ENCODE measurements at regions not wholly inside any gene's neighbourhood (a gene's known extent, or its start where the extent isn't known, plus 50 kb on each side); places are given as distances from the start of the nearest gene placed in this dataset.
"Not testable (repeated sequence)": the region's sequence is repeated elsewhere in the genome, so short reads cannot be mapped to it uniquely, and the experiment has no call there.

DNA sequence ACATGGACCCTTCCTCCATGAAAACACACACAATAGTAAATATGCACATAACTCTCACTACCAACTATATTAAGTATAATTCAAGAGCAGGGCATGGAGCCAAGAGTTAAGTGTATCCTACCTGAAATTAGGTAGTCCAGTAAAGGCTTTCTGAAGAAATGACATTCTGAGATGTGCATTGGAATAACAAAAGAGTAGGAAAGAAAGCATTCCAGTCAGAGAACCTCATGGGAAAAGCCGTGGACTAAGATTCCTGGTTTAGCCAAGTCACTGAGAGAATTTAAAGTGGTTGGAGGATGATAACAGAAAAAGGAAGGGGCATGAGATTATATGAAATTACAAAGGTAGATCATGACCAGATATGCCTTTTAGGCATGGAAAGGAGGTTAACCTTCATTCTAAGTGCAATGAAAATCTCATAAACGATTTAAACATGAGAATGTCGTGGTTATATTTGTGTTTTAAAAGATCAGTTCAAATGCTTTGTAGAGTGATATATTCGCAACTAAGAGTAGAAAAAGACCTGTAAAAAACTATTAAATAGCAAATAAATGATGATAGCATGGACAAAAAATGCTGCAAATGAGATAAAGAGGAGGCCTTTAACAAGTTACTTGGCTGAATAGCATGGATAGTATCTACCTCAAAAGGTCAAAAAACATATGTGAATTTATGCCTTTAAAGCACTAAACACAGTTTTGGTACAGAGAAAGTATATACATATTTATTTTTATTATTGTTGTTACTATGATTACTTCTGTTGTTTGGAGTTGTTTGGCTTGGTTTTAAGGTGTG, 767.4 kb upstream of the GHITM start:
- DNase-seq, result no peak

DNA sequence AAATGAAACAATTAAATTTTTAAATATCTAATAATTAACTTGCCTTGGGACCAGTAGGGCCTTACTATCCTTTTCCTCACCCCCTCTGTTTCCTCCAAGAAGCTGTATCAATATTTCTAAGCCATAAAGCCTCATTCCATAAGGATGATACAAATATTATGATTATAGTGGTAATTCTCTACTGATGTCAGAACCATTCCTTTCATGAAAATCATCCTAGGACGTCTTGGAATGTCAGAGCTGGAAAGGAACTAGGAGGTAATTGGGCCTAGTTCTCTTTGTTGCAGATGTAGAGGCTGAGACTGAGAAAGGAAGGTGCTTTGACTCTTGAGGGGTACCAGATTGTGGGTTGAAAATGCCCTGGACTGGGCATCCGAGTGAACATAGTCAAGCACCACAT, 766.7 kb upstream of the GHITM start:
- DNase-seq, result no peak

GRCh38 chr10:83373671-83374070, 765.6 kb upstream of the GHITM start:
- no peak for DNase-seq

GRCh38 chr10:83374741-83375140, 764.6 kb upstream of the GHITM start:
- no peak for DNase-seq

DNA sequence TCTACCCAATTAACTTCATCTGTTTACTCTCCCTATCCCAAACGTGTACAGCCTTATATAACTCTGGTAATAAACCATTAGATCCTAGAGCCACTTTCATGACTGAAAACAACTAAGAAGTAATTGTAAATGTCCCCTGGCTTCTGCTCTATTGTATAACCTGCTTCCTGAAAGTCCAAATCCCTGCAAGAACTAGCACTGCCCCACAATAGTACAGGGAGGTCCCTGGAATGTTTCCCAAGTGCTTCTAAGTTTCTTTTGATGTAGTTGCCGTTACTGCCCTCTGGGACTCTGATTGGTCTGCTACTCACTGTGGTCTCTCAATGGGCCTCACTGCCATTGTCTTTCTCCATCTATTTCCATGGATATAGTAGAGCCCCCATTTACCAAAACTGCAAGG, 764.0 kb upstream of the GHITM start:
- no peak for DNase-seq

GRCh38 chr10:83397806-83398205, 741.5 kb upstream of the GHITM start:
- no peak for DNase-seq

- DNase-seq, result no peak
Measured at GRCh38 chr10:83410570-83410969, 728.7 kb upstream of the GHITM start.

DNA sequence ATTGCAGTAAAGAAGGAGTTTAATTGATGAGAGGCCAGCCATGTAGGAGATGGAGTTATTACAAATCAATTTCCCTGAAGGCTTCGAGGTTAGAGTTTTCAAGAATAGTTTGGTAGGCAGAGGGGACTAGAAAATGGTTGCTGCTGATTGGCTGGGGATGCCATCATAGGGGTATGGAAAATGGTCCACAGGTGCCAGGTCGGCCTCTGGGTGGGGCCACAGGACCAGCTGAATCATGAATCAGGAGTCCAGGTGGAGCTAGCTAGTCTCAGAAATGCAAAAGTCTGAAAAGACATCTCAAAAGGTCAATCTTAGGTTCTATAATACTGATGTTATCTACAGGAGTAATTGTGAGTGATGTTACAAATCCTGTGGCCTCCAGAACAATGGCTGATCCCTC, 714.0 kb upstream of the GHITM start:
- DNase-seq, result no peak

GRCh38 chr10:83427101-83427500, 712.2 kb upstream of the GHITM start:
- no peak for DNase-seq

DNA sequence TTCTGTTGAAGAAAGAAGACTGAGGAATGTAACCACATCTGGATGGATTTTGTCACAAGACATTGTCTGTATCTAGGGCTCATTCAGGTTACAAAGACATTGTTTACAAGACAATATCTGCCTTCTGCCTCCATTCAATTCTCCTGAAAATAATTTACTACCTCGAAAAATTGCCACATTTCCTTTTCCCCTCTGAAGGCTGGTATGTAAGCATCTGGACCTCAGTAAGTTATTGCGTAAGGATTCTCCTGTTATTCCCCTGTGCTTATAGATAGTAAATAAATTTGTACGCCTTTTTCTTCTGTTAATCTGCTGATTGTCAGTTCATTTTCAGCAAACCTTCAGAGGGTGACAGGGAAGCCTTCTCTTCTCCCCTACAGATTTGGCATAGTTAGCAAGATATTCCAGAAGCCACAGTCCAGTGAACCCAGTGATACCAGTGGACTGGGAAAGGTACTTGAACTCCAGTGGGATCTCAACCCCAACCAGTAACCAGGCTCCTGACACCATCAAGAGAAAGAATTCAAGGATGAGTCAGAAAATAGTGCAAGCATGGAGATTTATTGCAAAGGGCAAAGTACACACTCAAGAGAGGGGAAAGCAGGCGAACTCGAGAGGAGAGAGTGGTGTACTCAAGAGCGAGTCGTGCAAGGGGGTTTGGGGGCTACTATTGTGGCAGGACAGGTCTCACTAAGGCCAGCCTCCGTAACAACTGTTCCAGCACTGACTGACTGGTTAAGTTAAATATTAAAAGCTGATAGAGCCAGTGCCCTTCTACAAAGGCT, 706.9 kb upstream of the GHITM start:
- no peak for DNase-seq

GRCh38 chr10:83433705-83434104, 705.6 kb upstream of the GHITM start:
- no peak for DNase-seq

DNA sequence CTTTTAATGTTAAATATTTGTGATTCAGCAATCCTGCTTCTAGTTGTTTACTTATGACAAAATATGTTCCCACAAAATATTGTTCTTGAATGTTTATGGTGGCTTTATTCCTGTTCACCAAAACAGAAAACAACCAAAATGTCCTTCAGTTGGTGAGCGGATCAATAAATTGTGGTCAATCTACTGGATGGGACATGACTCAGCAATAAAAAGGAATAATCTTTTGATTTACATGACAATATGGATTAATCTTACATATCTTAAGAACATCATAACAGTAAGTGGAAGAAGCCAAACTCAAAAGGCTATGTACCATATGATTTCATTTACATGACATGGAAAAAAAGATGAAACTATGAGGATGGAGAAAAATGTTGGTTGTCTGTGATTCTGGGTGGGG, 691.3 kb upstream of the GHITM start:
- DNase-seq, result no peak

- no peak for DNase-seq
Measured at GRCh38 chr10:83458611-83459010, 680.7 kb upstream of the GHITM start.

GRCh38 chr10:83459124-83459523, 680.2 kb upstream of the GHITM start:
- DNase-seq, result no peak

DNA sequence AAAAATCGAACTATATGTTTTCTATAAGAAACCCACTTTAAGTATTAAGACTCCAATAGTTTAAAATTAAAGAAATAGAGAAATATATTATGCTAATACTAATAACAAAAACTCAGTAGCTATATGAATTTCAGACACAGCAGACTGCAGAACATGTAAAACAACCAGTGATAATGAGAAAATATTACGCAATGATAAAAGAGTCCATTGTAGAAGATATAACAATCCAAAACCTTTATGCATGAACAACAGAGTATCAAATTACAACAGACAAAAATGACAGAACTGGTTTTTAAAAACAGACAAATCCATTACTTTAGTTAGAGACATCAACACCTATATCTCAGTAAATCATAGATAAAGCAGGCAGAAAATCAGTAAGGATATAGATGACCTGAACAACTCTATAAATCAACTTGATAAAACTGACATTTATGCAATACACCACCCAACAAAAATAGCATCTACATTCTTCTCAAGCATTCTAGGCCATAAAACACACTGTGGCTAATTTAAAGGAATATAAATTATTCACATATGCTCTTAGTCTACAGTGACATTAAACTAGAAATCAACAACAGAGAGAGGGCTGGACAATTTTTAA, 669.5 kb upstream of the GHITM start:
- DNase-seq, result no peak

DNA sequence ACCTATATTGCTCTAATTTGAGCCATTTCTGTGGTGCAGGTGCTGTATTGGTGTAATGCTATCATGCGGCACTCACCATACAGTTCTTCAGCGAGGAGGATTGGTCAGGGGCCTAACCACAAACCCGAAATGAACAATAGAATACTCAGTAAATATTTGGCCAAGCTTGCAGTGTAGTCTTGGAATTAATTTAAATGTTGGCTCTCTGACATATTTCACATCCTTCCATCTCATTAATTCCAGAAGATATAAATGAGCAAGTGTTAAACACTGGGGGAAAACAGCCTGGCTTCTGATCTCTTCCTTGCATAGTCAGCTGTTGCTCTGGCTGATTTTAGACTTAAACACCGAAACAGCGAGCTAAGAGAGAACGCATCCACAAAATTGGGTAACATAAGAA, 663.1 kb upstream of the GHITM start:
- no peak for DNase-seq

DNA sequence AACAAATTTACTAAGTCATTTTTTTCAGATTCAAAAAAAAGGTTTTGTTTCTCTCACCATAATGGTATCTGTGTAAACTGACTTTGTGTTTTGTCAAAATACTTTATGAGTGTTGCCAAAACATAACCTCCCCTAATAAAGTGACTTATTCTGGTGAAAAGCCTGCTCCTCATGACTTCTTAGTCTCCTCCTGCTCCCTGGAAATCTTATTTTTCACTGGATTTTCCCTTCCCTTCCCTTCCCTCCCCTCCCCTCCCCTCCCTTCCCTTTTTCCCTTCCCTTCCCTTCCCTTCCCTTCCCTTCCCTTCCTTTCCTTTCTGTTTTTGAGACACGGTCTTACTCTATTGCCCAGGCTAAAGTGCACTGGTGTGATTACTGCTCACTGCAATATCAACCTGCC, 650.1 kb upstream of the GHITM start:
- no peak for DNase-seq

- DNase-seq, result no peak
Measured at GRCh38 chr10:83492004-83492403, 647.3 kb upstream of the GHITM start.

DNA sequence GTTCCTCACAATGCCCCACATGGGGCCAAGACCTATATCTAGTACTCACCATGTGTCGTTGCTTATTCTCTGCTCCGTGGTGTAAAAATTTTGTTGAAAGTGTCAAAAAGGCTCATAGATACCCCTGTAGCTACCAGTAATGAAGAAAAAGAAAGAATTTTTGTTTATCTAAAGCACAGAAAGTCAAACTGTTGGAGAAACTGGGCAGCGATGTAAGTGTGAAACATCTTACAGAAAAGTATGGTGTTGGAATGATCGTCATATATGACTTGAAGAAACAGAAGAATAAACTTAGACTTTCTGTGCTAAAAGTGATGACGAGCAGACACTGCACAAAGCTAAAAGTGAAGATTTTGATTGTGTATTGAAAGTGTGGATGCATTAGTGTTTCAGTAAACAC, 626.6 kb upstream of the GHITM start:
- no peak for DNase-seq

DNA sequence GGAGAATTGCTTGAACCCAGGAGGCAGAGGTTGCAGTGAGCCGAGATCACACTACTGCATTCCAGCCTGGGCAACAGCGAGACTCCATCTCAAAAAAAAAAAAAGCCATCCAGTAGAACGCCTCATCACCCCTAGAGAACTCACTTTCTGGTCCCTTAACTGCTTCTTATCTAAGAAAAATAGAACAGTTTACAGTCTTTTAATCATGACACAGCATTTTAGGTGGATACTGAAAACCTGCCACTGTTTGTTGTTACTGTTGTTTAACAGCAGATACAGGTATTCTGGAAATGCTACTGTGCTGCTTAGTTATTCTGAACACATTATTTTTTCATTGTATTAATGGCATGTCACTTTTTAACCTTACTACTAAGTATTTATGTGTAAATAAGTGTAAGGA, 624.3 kb upstream of the GHITM start:
- no peak for DNase-seq

- no peak for DNase-seq
Measured at GRCh38 chr10:83516788-83517187, 622.5 kb upstream of the GHITM start.

DNA sequence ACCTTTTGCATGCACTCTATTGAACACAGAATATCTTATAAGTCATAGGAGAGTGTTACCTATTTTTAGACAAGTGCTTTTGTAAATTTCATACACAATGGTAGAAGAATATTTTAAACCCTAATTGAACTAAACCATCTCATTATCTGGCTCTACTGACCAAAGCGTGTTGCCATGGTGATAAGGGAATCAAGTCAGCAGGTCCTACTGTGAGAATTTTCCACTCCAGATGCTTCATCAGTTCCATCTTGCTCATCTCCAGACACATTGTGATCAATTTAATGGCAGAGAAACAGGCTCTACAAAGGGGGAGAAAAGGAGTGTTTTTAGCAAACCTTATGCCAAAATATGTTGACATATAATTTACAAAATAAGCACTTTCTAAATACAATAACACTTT, 621.9 kb upstream of the GHITM start:
- no peak for DNase-seq

GRCh38 chr10:83518779-83519178, 620.5 kb upstream of the GHITM start:
- no peak for DNase-seq

- not testable (repeated sequence) for DNase-seq
Measured at GRCh38 chr10:83520386-83520785, 618.9 kb upstream of the GHITM start.
